Lower leg skin (tissue), 4 donors: ENCODE measurements at regions not wholly inside any gene's neighbourhood (a gene's known extent, or its start where the extent isn't known, plus 50 kb on each side); places are given as distances from the start of the nearest gene placed in this dataset.
A peak's percentile ranks its signal among the peaks of the same experiment; 100 is the strongest.

Experiments
- DNase-seq, 2 donors: peaks; one replicate each; pipeline ENCODE4 v3.0.0-alpha.2; 2019; ENCODE audit warnings: low spot score in 2 of 2
- H3K4me3 ChIP-seq: fragments of 200-600 bp; sonication (generic); 2 replicates; pipeline ENCODE4 v1.5.1; 2017; ENCODE audit warnings: mild to moderate bottlenecking, low read depth; ENCODE audit not compliant: poor library complexity, severe bottlenecking
- CTCF ChIP-seq, 3 donors: fragments of 450-650 bp; IDR thresholded peaks; one replicate each; pipeline ENCODE4 v1.5.1; 2016; ENCODE audit warnings: antibody characterized with exemption in 3 of 3, mild to moderate bottlenecking in 3 of 3, moderate library complexity in 2 of 3
- POLR2A ChIP-seq, 2 donors: fragments of 450-650 bp; IDR thresholded peaks; one replicate each; pipeline ENCODE4 v1.6.1; 2016 to 2017; ENCODE audit warnings: antibody characterized with exemption in 2 of 2, mild to moderate bottlenecking in 1 of 2, moderate library complexity in 1 of 2
- WGBS, 2 donors: methylation state at CpG; one replicate each; pipeline ENCODE4 v1.1.5; 2018; 5-methylcytosine and 5-hydroxymethylcytosine counted together
- intact Hi-C: fragments of 100-400 bp; cut with DNase I; formaldehyde crosslinking; loops from one replicate; pipeline ENCODE4 v1.15.0; 2023; ENCODE audit warnings: low total_unique reads

GRCh38 chr4:71221510-71222466 is 117.0 kb upstream of the SLC4A4 start:
- intact Hi-C loops, result no loop called here

GRCh38 chr4:71222661-71223060 is 116.2 kb upstream of the SLC4A4 start:
- no peak overlapping the region for H3K4me3 ChIP-seq
- intact Hi-C loops, result no loop called here
- TF ChIP-seq CTCF (IDR thresholded peaks at IDR 0.05), result no peak
- TF ChIP-seq POLR2A (IDR thresholded peaks at IDR 0.05), result no peak
- 83 to 86% methylated on average over 2 of the region's 2 CpGs for WGBS, 2 donors
- DNase-seq, result no peak

More at GRCh38 chr4:71221510-71222466, 117.0 kb upstream of the SLC4A4 start:
- whole genome bisulfite sequencing, 2 donors, result 54 to 58% methylated on average over 6 of the region's 6 CpGs
- TF ChIP-seq CTCF (IDR thresholded peaks at IDR 0.05) (no peak), POLR2A (IDR thresholded peaks at IDR 0.05) (no peak)
- peak in 1 of 2 donors; percentile 29 for DNase-seq
- no peak overlapping the region for H3K4me3 ChIP-seq

GRCh38 chr4:71229477-71230270 is 109.1 kb upstream of the SLC4A4 start:
- no peak overlapping the region for H3K4me3 ChIP-seq
- no peak for TF ChIP-seq POLR2A (IDR thresholded peaks at IDR 0.05)
- TF ChIP-seq CTCF (IDR thresholded peaks at IDR 0.05), result no peak
- intact Hi-C loops, result no loop called here
- no peak for DNase-seq
- 35 to 38% methylated on average over 9 of the region's 9 CpGs for whole genome bisulfite sequencing, 2 donors

- 51 to 56% methylated on average over 11 of the region's 11 CpGs for WGBS, 2 donors
These were observed 108.3 kb upstream of the SLC4A4 start for GRCh38 chr4:71230271-71231128.

More at GRCh38 chr4:71230271-71231128, 108.3 kb upstream of the SLC4A4 start:
- intact Hi-C loops, result no loop called here
- H3K4me3 ChIP-seq, result no peak overlapping the region
- TF ChIP-seq CTCF (IDR thresholded peaks at IDR 0.05), result no peak
- no peak for DNase-seq
